IMR-90 (cell line): ENCODE measurements at regions not wholly inside any gene's neighbourhood (a gene's known extent, or its start where the extent isn't known, plus 50 kb on each side); places are given as distances from the start of the nearest gene placed in this dataset.

ENCODE experiments used
- CEBPB ChIP-seq: IDR thresholded peaks from 2 replicates; pipeline ENCODE4 v1.6.1; 2012; ENCODE audit warnings: low read depth, low read length, improper control_type of control experiment
- POLR2A ChIP-seq: IDR thresholded peaks from 2 replicates; pipeline ENCODE4 v1.6.1; 2012; ENCODE audit warnings: mild to moderate bottlenecking, low read depth, low read length
- RAD21 ChIP-seq: IDR thresholded peaks from 2 replicates; pipeline ENCODE4 v1.6.1; 2012; ENCODE audit warnings: low read length, improper control_type of control experiment
- TF ChIP-seq, protein P1 (sequence below): conservative IDR thresholded peaks from 2 replicates; pipeline ENCODE4 v1.5.1; 2012; ENCODE audit warnings: mild to moderate bottlenecking, low read depth, low read length, improper control_type of control experiment
- TF ChIP-seq, protein P2 (sequence below): fragments of 150-350 bp; IDR thresholded peaks from 2 replicates; pipeline ENCODE4 v1.6.1; 2017; ENCODE audit warnings: mild to moderate bottlenecking, antibody characterized with exemption, low read length, low read depth
- TF ChIP-seq, protein P3 (sequence below): fragments of 150-350 bp; IDR thresholded peaks from 2 replicates; pipeline ENCODE4 v1.6.1; 2016; ENCODE audit warnings: low read depth, mild to moderate bottlenecking, low read length, moderate library complexity, borderline replicate concordance

DNA sequence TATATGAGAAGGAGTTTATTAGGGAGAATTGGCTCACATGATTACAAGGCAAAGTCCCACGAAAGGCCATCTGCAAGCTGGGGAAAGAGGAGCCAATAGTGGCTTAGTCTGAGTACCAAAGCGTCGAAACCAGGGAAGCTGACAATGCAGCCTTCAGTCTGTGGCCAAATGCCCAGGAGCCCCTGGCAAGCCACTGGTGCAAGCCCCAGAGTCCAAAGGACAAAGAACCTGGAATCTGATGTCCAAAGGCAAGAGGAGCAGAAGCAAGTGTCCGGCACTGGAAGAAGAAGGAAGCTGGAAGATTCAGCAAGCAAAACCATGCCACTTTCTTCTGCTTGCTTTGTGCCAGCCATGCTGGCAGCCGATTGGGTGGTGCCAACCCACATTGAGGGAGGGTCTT lies 74.3 kb upstream of the NPAS2 start:
- TF ChIP-seq, protein P1, sequence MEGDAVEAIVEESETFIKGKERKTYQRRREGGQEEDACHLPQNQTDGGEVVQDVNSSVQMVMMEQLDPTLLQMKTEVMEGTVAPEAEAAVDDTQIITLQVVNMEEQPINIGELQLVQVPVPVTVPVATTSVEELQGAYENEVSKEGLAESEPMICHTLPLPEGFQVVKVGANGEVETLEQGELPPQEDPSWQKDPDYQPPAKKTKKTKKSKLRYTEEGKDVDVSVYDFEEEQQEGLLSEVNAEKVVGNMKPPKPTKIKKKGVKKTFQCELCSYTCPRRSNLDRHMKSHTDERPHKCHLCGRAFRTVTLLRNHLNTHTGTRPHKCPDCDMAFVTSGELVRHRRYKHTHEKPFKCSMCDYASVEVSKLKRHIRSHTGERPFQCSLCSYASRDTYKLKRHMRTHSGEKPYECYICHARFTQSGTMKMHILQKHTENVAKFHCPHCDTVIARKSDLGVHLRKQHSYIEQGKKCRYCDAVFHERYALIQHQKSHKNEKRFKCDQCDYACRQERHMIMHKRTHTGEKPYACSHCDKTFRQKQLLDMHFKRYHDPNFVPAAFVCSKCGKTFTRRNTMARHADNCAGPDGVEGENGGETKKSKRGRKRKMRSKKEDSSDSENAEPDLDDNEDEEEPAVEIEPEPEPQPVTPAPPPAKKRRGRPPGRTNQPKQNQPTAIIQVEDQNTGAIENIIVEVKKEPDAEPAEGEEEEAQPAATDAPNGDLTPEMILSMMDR = no peak
- TF ChIP-seq RAD21 (no peak), POLR2A (no peak), CEBPB (no peak)
- TF ChIP-seq, protein P2, sequence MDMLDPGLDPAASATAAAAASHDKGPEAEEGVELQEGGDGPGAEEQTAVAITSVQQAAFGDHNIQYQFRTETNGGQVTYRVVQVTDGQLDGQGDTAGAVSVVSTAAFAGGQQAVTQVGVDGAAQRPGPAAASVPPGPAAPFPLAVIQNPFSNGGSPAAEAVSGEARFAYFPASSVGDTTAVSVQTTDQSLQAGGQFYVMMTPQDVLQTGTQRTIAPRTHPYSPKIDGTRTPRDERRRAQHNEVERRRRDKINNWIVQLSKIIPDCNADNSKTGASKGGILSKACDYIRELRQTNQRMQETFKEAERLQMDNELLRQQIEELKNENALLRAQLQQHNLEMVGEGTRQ = no peak
- TF ChIP-seq, protein P3, sequence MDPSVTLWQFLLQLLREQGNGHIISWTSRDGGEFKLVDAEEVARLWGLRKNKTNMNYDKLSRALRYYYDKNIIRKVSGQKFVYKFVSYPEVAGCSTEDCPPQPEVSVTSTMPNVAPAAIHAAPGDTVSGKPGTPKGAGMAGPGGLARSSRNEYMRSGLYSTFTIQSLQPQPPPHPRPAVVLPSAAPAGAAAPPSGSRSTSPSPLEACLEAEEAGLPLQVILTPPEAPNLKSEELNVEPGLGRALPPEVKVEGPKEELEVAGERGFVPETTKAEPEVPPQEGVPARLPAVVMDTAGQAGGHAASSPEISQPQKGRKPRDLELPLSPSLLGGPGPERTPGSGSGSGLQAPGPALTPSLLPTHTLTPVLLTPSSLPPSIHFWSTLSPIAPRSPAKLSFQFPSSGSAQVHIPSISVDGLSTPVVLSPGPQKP = no peak
